Fibroblast of skin of left quadriceps (primary cell): ENCODE measurements at regions not wholly inside any gene's neighbourhood (a gene's known extent, or its start where the extent isn't known, plus 50 kb on each side); places are given as distances from the start of the nearest gene placed in this dataset.
"Not testable (repeated sequence)": the region's sequence is repeated elsewhere in the genome, so short reads cannot be mapped to it uniquely, and the experiment has no call there.

Experiments used
- DNase-seq, 2 experiments: peaks; one replicate each; pipeline ENCODE4 v3.0.0-alpha.2; 2013; ENCODE audit warnings: low read depth in 2 of 2

DNA sequence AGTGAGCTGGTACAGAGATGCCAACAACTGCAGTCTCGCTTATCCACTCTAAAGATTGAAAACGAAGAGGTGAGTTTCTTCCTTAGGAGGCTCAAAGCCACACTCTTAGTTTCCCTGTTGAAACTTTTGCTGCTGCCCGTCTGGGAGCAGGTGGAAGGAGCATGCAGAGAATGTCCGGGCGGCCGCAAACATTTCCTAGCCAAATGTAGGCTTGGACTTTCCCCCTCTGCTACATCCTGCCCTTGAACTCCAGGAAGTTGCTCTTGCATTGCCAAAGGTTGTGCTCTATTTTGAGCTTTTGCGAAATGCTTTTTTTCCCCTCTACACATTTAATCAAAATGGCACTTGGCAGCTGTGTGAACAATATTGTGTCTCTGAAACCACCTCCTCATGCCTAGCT lies 65.0 kb upstream of the IKBKE start:
- DNase-seq, result not testable (repeated sequence)

DNA sequence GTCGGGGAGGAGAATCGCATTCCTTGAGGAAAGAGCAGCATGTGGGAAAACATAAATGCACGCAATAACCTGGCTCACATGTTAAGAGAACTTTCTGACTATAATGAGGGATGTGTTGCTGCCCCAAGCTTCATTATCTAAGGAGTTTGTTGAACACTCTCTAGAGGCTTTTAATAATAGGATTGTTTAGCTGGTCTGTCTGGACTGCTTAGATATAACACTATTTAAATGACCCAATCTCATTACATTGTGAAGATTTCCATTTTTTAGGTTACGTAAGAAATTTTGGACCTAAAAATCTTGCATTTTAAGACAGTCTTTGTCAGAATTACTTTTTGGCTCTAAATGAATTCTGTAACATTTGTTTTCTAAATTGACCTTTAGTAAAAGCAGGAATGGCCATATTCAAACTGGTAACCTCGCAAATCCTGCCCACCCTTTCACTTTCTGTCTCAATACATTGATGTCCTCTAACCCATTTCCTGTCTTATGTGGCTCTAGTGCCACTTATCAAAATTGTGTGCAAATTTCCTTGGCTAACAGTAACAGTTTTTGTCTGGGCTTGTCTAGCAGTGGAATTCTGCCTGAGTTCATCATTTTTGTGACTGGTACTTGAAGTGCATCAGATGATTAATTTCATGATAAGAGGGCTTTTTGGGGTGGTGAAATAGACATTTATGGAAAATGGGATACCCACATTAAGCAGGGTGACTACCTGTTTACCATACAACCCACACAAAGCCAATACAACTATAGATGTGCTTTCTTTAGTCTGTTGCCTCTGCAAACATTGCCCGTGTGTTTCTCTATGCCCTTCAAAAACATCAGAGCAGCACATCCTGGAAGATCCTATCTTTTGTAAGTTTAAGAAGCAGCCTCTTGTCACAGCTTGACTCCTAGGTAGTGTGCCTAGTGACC lies 61.6 kb upstream of the IKBKE start:
- not testable (repeated sequence) for DNase-seq

DNA sequence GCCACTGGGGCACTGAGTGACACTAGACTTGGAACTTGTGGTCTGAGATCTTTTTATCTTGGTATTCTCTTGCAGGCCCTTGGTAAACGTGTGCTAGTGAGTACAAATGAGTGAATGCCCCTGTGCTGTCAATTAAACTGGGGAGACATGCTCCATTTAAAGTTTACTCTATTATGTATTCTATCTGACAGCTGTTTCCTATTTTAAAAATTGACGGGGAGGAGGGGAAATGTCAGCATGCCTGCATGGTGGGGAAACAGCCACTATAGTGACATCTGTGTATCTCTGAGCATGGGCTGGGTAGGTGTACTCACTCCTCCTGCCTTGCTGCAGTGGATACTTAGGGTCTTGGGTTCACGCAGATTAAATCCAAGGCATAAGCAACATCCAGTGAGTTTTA lies 59.0 kb upstream of the IKBKE start:
- no peak for DNase-seq

DNA sequence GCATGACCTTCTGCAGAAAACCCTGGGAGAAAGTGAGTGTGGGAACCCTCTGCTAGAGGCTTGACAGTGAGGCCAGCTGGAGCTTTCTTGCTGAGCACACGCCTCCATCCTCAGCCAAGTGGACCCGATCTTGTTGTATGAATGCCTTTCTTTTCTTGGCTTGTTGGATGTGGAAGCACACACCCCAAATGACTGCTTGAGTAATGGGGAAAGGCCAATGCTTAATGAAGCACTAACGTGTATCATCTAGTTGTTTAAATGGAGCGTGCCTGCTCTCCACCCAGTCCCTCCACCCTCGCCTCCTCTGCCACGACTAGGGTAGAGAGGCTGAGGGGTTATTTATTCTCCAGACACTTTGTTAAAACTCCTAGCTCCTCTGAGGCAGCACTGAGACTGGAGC lies 54.3 kb upstream of the IKBKE start:
- DNase-seq, result no peak

DNA sequence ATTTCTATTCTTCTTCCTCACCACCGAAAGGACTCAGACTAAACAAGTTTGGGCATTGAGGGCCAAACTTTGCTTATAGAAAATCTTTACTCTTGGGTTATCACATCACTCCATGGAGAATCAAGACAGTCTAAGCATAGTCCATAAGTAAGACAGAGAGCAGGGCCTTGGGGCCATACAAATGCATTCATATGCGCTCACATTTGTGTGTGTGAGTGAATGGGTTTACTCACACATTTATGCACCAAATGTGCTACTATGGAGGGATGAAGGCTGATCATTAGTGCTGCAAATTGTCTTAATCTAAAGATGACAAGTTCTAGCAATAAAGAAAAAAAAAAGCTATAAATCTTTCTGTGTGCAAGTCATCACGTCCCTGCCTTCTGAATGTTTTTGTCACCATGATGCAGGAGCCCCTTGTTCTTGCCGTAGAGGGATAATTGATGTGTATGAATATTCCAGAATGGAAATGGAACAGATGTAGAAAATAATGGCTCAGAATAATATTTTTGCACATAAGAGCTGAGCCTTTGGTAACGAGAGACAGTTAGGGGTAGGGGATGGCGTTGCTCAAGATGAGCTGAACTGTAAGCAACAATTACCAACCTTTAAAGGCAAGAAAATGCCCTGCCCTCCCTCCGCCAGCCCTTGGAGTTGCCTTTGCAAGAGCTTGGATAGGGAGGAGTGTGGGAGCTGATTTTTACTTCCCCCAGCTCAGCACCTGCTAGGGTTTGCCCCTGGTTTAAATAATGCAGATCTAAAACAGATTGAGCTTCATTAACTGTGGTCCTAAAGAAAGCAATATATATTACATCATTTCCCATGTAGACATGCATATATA lies 52.3 kb upstream of the IKBKE start:
- no peak for DNase-seq

DNA sequence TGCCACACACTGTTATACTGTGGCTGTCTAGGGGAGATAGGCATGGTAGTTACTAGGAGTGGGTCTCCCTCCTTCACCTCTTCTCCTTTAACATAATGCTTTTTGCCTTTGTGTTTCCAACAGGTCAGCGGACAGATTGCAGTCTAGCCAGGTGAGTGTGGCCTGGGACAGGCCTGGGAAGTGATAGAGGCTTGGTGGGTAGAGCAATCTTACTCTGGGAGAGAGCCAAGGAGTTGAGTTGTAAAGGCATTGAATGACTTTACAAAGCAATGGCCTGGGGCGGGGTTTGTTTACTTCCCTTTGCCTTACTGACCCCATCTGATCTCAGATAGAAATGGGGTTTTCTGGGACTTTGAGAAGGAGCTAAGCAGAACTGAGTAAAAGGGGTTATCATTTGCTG lies 51.0 kb upstream of the IKBKE start:
- DNase-seq, result no peak

DNA sequence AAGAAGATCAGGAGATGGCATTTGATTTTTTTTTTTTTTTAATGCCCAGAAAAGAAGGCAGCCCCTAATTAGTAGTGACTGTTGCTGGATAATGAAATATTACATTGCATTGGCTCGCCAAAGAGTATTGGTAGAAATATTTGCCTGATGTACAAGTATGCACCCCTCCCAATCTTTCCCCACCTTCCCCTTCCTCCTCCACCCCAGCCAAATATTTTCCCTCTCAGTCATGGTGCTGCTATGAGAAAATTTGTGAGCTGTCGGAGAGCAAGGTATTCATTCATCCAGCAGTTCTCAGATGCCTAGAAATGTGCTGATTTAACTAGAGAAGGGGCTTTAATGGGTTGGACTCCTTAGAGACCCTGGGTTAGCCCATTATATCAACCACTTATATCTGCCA lies 50.5 kb upstream of the IKBKE start:
- peak; percentile 36 to 50 for DNase-seq

DNA sequence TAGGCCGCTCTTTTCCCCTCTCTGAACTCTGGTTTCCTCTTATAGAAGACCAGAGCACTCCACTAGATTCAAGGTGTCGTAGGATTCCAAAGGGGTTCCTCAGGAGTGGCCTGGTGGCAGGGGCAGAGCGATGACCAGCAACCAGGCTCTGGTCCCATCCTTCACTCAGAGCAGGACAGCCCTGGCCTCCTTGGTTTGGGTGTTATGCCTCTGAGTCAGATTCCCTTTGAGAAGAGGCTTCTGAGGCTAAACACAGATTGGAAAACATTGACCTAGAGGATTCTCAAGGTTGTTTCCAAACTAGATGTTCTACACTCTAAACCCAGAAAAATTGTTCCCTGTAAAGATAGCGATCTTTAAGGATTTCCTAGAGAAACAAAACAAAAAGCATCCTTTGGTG lies 49.8 kb upstream of the IKBKE start:
- no peak for DNase-seq
